RWPE2 (cell line): ENCODE measurements at regions not wholly inside any gene's neighbourhood (a gene's known extent, or its start where the extent isn't known, plus 50 kb on each side); places are given as distances from the start of the nearest gene placed in this dataset.

Experiments
- ATAC-seq: fragments of 200-7000 bp; cut with Tn5 transposase; 3 replicates; pipeline ENCODE4 v1.9.1; 2021; ENCODE audit warnings: low read depth
- DNase-seq: peaks from one replicate; pipeline ENCODE4 v3.0.0-alpha.2; 2020; ENCODE audit warnings: low spot score
- H3K27ac ChIP-seq: fragments of 450-650 bp; 2 replicates; pipeline ENCODE4 v1.5.1; 2017; ENCODE audit warnings: mild to moderate bottlenecking; ENCODE audit not compliant: poor library complexity, severe bottlenecking
- H3K27me3 ChIP-seq: fragments of 250-450 bp; sonication (Bioruptor Pico); 2 replicates; pipeline ENCODE4 v1.5.1; 2021; ENCODE audit warnings: mild to moderate bottlenecking, moderate library complexity; ENCODE audit not compliant: insufficient read depth, poor library complexity, severe bottlenecking
- H3K36me3 ChIP-seq: fragments of 250-450 bp; sonication (Bioruptor Pico); 2 replicates; pipeline ENCODE4 v1.5.1; 2020; ENCODE audit warnings: low read depth, mild to moderate bottlenecking, moderate library complexity
- H3K4me1 ChIP-seq: fragments of 250-450 bp; sonication (Bioruptor Pico); 2 replicates; pipeline ENCODE4 v1.5.1; 2021; ENCODE audit warnings: mild to moderate bottlenecking, moderate library complexity; ENCODE audit not compliant: insufficient read depth, poor library complexity, severe bottlenecking
- H3K4me3 ChIP-seq: fragments of 250-450 bp; sonication (Bioruptor Pico); 2 replicates; pipeline ENCODE4 v1.5.1; 2021; ENCODE audit warnings: mild to moderate bottlenecking, moderate library complexity; ENCODE audit not compliant: severe bottlenecking
- H3K9me3 ChIP-seq: fragments of 250-450 bp; sonication (Bioruptor Pico); 2 replicates; pipeline ENCODE4 v1.5.1; 2021; ENCODE audit warnings: mild to moderate bottlenecking, moderate library complexity; ENCODE audit not compliant: severe bottlenecking
- TF ChIP-seq, protein P1 (sequence below): fragments of 450-650 bp; IDR thresholded peaks from one replicate; pipeline ENCODE4 v1.5.1; 2017; ENCODE audit warnings: mild to moderate bottlenecking, moderate library complexity; ENCODE audit not compliant: poor library complexity, severe bottlenecking

DNA sequence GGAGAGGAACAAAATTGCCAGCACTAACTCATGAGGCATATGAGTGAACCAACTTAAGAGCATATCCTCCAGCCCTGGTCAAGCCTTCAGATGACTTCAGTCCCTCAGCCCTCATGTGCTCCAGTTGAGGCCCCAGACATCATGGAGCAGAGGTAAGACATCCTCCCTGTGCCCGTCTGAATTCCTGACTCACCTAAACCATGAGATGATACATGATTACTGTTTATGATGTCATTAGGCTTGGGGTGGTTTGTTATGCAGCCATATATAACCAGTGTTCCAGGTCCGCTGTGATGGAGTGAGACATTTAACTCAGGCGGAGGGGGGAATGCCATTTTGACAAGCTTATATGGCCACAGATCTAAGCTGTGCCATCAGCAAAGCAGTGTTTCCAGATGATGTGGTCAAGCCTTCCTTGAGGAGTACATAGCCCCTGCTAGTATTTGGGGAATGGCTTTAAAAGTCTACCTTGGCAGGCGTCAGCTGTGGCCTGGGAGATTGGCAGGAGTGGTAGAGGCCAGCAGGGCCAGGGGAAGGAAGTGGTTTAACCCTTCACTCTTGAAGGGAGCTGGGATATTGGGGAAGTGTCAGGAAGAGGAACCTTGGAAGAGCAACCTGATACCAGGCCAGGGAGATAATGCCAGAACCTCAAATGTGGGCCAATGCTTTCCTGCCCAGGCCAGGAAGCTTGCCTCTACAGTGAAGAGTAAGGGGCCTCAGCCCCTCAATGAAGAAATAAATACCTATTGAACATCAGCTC, 343.0 kb upstream of the PODXL start:
- no peaks in the 10 kb centered on the region for H3K9me3 ChIP-seq
- H3K4me3 ChIP-seq: no peak overlapping the region
- H3K36me3 ChIP-seq: no peaks in the 10 kb centered on the region
- ATAC-seq: no peak
- no peak overlapping the region for H3K27ac ChIP-seq
- DNase-seq: no peak
- TF ChIP-seq, protein P1, sequence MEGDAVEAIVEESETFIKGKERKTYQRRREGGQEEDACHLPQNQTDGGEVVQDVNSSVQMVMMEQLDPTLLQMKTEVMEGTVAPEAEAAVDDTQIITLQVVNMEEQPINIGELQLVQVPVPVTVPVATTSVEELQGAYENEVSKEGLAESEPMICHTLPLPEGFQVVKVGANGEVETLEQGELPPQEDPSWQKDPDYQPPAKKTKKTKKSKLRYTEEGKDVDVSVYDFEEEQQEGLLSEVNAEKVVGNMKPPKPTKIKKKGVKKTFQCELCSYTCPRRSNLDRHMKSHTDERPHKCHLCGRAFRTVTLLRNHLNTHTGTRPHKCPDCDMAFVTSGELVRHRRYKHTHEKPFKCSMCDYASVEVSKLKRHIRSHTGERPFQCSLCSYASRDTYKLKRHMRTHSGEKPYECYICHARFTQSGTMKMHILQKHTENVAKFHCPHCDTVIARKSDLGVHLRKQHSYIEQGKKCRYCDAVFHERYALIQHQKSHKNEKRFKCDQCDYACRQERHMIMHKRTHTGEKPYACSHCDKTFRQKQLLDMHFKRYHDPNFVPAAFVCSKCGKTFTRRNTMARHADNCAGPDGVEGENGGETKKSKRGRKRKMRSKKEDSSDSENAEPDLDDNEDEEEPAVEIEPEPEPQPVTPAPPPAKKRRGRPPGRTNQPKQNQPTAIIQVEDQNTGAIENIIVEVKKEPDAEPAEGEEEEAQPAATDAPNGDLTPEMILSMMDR: no peak
- no peaks in the 10 kb centered on the region for H3K27me3 ChIP-seq
- H3K4me1 ChIP-seq: peaks cover 27% of the 10 kb centered on the region

- H3K36me3 ChIP-seq: no peaks in the 10 kb centered on the region
- no peaks in the 10 kb centered on the region for H3K9me3 ChIP-seq
- TF ChIP-seq, protein P1: no peak
- H3K27ac ChIP-seq: no peak overlapping the region
- ATAC-seq: no peak
- H3K27me3 ChIP-seq: no peaks in the 10 kb centered on the region
- H3K4me3 ChIP-seq: no peak overlapping the region
- peaks cover 27% of the 10 kb centered on the region for H3K4me1 ChIP-seq
- no peak for DNase-seq
Observed at GRCh38 chr7:131898418-131898817, 342.0 kb upstream of the PODXL start.

DNA sequence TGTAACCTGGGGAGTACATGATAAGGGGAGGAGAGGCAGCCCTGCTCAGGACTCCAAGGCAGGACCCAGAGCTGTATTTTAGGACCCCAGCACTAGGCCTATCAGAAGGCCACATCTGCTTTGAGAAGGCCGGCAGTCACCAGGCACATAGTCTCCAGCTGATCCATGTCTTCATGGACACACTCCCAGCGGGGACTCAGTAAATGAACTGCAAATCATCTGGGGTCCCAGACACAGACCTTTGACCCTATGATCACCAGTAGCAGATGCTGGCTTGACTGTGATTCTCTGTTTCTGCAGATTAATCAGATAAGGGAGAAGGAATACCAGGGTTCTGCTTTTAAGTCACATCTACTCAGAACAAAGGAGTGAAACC, 341.4 kb upstream of the PODXL start:
- ATAC-seq (no peak), DNase-seq (no peak)
- Histone ChIP-seq H3K27ac (no peak overlapping the region), H3K36me3 (no peaks in the 10 kb centered on the region), H3K4me3 (no peak overlapping the region), H3K9me3 (no peaks in the 10 kb centered on the region), H3K27me3 (no peaks in the 10 kb centered on the region), H3K4me1 (peaks cover 27% of the 10 kb centered on the region)
- TF ChIP-seq, protein P1: no peak

DNA sequence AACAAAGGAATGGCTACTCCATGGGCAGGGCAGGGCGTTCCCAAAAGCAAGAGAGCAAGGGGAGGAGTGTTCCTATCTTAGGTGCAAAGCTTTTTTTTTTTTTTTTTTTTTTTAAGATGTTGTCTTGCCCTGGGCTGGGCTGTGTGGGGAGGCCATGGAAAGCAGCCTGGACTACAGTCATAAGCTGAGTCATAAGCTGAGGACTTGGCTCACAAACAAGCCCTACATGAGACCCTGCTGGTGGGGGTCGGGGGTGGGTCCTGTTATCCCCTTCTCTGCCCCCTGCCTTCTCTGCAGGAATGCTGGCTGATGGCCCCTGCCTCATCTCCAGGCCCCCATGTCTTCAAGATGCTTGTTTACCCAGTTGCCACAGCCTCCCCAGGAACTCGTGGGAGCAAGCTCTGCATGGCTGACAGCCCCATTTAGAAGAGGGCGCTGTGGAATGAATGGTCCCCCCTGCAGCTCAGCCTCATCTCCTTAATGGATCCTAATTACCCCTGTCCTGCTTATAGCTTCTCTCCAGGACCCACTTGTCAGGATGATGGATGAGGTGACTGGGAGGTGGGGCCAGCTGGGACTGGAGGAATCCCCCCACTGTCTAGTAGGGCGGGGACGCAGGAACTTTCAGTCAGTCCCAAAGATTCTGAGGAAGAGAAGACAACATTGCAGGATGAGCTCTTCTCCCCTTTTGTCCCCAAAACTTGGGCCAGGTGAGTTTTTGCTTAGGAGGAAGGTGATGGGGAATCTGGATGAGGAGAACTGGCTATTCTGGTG, 340.8 kb upstream of the PODXL start:
- no peaks in the 10 kb centered on the region for H3K9me3 ChIP-seq
- DNase-seq (no peak), ATAC-seq (peak; percentile 42; the same call in 2 of the 3 replicates)
- peaks cover 27% of the 10 kb centered on the region for H3K4me1 ChIP-seq
- H3K36me3 ChIP-seq: no peaks in the 10 kb centered on the region
- H3K4me3 ChIP-seq: no peak overlapping the region
- no peaks in the 10 kb centered on the region for H3K27me3 ChIP-seq
- peak overlapping the region; percentile 88 for H3K27ac ChIP-seq
- TF ChIP-seq, protein P1: no peak
